Type B pancreatic cell (in vitro differentiated cells): ENCODE measurements at regions not wholly inside any gene's neighbourhood (a gene's known extent, or its start where the extent isn't known, plus 50 kb on each side); places are given as distances from the start of the nearest gene placed in this dataset.

ENCODE experiments used
- DNase-seq: peaks from one replicate; pipeline ENCODE4 v3.0.0; 2021; ENCODE audit warnings: mixed read lengths; ENCODE audit not compliant: unreplicated experiment; ENCODE audit errors: extremely low spot score
- H3K27ac Mint-ChIP-seq: 2 replicates; pipeline ENCODE4 v1.8.0; 2021; ENCODE audit warnings: mild to moderate bottlenecking, mixed read lengths
- H3K27me3 Mint-ChIP-seq: 2 replicates; pipeline ENCODE4 v1.8.0; 2021; ENCODE audit warnings: mixed read lengths
- H3K36me3 Mint-ChIP-seq: 2 replicates; pipeline ENCODE4 v1.8.0; 2021; ENCODE audit warnings: mixed read lengths
- H3K4me1 Mint-ChIP-seq: one replicate; pipeline ENCODE4 v1.8.0; 2021; ENCODE audit warnings: mixed read lengths; ENCODE audit not compliant: unreplicated experiment
- H3K4me3 Mint-ChIP-seq: 2 replicates; pipeline ENCODE4 v1.8.0; 2021; ENCODE audit warnings: mild to moderate bottlenecking, mixed read lengths
- H3K9me3 Mint-ChIP-seq: 2 replicates; pipeline ENCODE4 v1.8.0; 2021; ENCODE audit warnings: mixed read lengths
- TF ChIP-seq, protein P1 (sequence below): fragments of 200-600 bp; sonication (generic); conservative IDR thresholded peaks from 2 replicates; pipeline ENCODE4 v1.5.0; 2021; ENCODE audit warnings: antibody characterized with exemption, mild to moderate bottlenecking

DNA sequence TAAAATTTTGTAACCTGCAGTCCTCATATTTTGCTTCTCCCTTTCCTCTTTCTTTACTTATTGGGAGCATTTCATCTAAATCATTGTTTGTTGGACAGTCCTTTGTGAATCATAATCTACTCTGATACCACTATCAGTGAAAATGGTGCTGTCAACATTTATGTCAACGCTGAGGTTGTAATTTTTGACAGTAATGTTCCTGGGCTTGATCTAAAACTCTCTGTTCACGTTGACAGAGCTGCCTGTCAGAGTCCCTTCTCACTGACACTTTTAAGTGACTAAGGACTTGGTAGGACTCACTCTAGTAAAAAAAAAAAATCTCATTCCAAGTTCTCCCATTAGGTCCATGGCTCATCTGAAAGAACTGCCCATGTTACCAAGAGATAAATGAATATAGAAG, 1640.8 kb upstream of the PIK3C3 start:
- no peaks in the 10 kb centered on the region for H3K4me1 Mint-ChIP-seq
- no peak overlapping the region for H3K4me3 Mint-ChIP-seq
- H3K27ac Mint-ChIP-seq = no peak overlapping the region
- no peaks in the 10 kb centered on the region for H3K36me3 Mint-ChIP-seq
- TF ChIP-seq, protein P1, sequence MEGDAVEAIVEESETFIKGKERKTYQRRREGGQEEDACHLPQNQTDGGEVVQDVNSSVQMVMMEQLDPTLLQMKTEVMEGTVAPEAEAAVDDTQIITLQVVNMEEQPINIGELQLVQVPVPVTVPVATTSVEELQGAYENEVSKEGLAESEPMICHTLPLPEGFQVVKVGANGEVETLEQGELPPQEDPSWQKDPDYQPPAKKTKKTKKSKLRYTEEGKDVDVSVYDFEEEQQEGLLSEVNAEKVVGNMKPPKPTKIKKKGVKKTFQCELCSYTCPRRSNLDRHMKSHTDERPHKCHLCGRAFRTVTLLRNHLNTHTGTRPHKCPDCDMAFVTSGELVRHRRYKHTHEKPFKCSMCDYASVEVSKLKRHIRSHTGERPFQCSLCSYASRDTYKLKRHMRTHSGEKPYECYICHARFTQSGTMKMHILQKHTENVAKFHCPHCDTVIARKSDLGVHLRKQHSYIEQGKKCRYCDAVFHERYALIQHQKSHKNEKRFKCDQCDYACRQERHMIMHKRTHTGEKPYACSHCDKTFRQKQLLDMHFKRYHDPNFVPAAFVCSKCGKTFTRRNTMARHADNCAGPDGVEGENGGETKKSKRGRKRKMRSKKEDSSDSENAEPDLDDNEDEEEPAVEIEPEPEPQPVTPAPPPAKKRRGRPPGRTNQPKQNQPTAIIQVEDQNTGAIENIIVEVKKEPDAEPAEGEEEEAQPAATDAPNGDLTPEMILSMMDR = no peak
- H3K27me3 Mint-ChIP-seq = no peaks in the 10 kb centered on the region
- no peak for DNase-seq
- no peaks in the 10 kb centered on the region for H3K9me3 Mint-ChIP-seq

DNA sequence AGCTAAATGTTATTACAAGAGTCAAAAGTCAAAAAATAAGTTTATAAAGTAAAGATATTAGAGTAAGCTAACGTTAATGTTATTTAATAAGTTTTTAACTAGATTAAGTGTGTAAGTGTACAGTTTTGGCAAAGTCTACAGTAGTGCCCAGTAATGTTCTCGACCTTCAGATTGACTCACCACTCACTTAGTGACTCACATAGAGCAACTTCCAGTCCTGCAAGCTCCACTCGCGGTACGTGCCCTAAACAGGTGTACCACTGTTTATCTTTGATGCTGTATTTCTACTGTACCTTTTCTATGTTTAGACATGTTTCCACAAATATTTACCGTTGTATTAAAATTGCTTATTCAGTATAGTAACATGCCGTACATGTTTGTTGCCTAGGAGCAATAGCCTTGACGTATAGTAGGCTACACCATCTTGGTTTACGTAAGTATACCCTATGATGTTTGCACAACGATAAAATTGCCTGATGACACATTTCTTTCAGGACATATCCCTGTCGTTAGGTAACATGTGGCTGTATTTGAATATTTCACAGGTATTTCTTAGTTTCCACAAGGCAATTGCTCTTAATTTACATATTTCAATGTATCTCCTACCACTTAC, 1641.9 kb upstream of the PIK3C3 start:
- Mint-ChIP-seq H3K36me3 (no peaks in the 10 kb centered on the region), H3K9me3 (no peaks in the 10 kb centered on the region), H3K27me3 (no peaks in the 10 kb centered on the region), H3K27ac (no peak overlapping the region), H3K4me3 (no peak overlapping the region), H3K4me1 (no peaks in the 10 kb centered on the region)
- TF ChIP-seq, protein P1 = no peak
- DNase-seq = no peak

DNA sequence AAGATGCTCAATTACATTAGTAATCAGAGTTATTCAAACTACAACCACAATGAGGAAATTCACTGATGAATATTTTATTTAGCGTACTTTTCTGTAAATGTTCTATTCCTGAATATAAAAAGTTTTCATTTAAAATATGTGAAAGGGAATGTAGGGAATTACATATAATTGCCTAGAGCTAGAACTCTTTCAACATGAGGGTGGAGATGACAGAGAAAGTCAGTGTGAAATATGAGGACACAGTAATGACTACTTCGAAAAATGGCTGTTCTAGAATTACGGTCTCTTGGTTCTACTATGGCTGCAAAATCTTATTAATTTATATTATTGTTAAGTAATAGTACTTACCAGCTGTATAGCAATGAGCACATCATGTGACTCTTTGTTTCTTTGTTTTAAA, 1647.4 kb upstream of the PIK3C3 start:
- Mint-ChIP-seq H3K4me1 (no peaks in the 10 kb centered on the region), H3K4me3 (no peak overlapping the region), H3K27me3 (no peaks in the 10 kb centered on the region), H3K27ac (no peak overlapping the region), H3K36me3 (no peaks in the 10 kb centered on the region), H3K9me3 (peaks cover 11% of the 10 kb centered on the region)
- TF ChIP-seq, protein P1 = no peak
- DNase-seq = no peak

DNA sequence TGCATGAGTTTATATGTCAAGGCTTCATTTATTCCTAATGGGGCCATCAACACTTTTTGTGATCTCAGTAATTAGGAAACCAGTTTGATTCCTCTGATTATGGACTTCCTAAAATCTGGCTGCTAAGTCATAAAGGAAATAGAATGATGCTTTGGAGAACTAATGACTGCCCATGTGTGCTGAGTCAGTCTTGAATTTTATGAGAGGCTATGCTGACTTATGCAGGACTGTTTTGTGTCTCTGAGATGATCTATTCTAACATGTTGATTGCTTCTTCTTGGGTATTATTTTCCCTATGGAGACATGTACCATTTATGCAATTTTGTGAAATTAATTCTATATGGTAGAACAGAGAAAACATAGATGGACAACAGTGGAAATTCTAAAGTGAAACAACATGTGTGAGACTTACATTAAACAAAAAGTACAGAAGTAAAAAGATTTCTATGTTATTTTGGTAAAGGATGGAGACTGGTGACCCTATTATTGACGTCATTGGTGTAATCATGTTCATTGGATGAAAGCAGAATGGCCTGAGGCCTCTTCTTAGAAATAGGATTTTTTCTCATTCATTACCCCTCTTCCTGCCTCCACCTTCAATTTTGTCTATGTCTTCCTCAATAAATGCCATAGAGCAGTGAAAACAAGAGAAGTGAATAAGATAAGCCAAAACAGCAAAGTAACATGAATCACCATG, 1658.2 kb upstream of the PIK3C3 start:
- peaks cover 5% of the 10 kb centered on the region for H3K9me3 Mint-ChIP-seq
- no peaks in the 10 kb centered on the region for H3K27me3 Mint-ChIP-seq
- no peaks in the 10 kb centered on the region for H3K36me3 Mint-ChIP-seq
- TF ChIP-seq, protein P1 = no peak
- no peak for DNase-seq
- H3K27ac Mint-ChIP-seq = no peak overlapping the region
- H3K4me1 Mint-ChIP-seq = no peaks in the 10 kb centered on the region
- no peak overlapping the region for H3K4me3 Mint-ChIP-seq

DNA sequence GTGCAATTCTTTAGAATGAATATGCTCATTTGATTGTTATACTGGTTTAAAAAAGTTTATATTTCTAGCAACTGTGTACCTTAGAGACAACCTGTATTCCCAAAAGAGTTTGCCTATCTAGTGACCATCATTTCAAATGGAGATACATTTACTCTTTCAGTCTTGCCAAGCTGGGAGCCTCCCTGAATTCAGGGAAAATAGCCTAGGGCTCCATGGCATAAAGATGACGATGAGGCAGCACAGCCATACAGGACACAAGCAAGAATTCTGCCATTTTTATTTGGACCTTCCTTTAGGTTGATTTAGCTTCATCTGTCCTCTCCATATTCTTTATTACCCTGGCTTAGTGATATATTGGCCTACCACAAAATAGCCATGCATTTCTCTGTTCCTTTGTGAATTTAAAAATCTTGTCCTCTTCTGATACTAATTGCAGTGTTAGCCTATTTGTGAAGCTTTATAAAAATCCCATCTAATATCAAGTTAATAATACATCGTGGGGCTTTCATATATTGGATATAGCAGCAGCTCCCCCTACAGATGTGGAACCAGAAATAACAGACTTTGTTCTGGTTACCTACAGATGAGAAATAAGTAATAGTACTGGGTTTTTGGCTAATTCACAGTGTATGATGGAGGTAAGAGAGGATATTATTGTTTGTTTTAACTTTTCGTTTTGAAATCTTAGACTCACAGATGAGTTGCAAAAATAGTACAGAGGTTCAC, 1661.9 kb upstream of the PIK3C3 start:
- Mint-ChIP-seq H3K27me3 (no peaks in the 10 kb centered on the region), H3K27ac (no peak overlapping the region), H3K36me3 (no peaks in the 10 kb centered on the region), H3K4me1 (no peaks in the 10 kb centered on the region), H3K9me3 (no peaks in the 10 kb centered on the region), H3K4me3 (no peak overlapping the region)
- no peak for DNase-seq
- TF ChIP-seq, protein P1 = peak; percentile 53
